HG03139 (cell line): ENCODE measurements at regions not wholly inside any gene's neighbourhood (a gene's known extent, or its start where the extent isn't known, plus 50 kb on each side); places are given as distances from the start of the nearest gene placed in this dataset.

Source experiments
- ATAC-seq: cut with Tn5 transposase; IDR thresholded peaks from one replicate; pipeline ENCODE4 v1.9.1; 2021; ENCODE audit not compliant: unreplicated experiment

GRCh38 chr11:21817696-21818095 is 375.2 kb upstream of the ANO5 start:
- ATAC-seq: no peak

GRCh38 chr11:21820176-21820575 is 372.7 kb upstream of the ANO5 start:
- ATAC-seq: no peak

GRCh38 chr11:21825127-21825526 is 367.8 kb upstream of the ANO5 start:
- no peak for ATAC-seq

GRCh38 chr11:21838427-21838826 is 354.5 kb upstream of the ANO5 start:
- no peak for ATAC-seq

- no peak for ATAC-seq
These were observed 353.1 kb upstream of the ANO5 start for GRCh38 chr11:21839796-21840195.

- no peak for ATAC-seq
These were observed 331.6 kb upstream of the ANO5 start for GRCh38 chr11:21861314-21861713.

- ATAC-seq: no peak
These were observed 327.3 kb upstream of the ANO5 start for GRCh38 chr11:21865541-21865940.

- ATAC-seq: no peak
These were observed 326.1 kb upstream of the ANO5 start for GRCh38 chr11:21866781-21867180.

- ATAC-seq: no peak
These were observed 315.7 kb upstream of the ANO5 start for GRCh38 chr11:21877151-21877550.

GRCh38 chr11:21883354-21883753 is 309.5 kb upstream of the ANO5 start:
- ATAC-seq: no peak

GRCh38 chr11:21888814-21889213 is 304.1 kb upstream of the ANO5 start:
- ATAC-seq: no peak

- ATAC-seq: no peak
These were observed 299.9 kb upstream of the ANO5 start for GRCh38 chr11:21892736-21893564.

GRCh38 chr11:21893565-21893867 is 299.4 kb upstream of the ANO5 start:
- no peak for ATAC-seq

GRCh38 chr11:21894492-21894891 is 298.4 kb upstream of the ANO5 start:
- ATAC-seq: no peak

- no peak for ATAC-seq
These were observed 297.2 kb upstream of the ANO5 start for GRCh38 chr11:21895686-21896085.

GRCh38 chr11:21896216-21896615 is 296.7 kb upstream of the ANO5 start:
- no peak for ATAC-seq

GRCh38 chr11:21896746-21897602 is 295.9 kb upstream of the ANO5 start:
- no peak for ATAC-seq

- no peak for ATAC-seq
These were observed 295.1 kb upstream of the ANO5 start for GRCh38 chr11:21897752-21898151.

GRCh38 chr11:21908211-21908610 is 284.7 kb upstream of the ANO5 start:
- no peak for ATAC-seq

GRCh38 chr11:21909145-21909544 is 283.7 kb upstream of the ANO5 start:
- ATAC-seq: no peak

GRCh38 chr11:21911061-21911460 is 281.8 kb upstream of the ANO5 start:
- no peak for ATAC-seq

GRCh38 chr11:21912285-21912684 is 280.6 kb upstream of the ANO5 start:
- ATAC-seq: no peak
